H54 (cell line): ENCODE measurements at regions not wholly inside any gene's neighbourhood (a gene's known extent, or its start where the extent isn't known, plus 50 kb on each side); places are given as distances from the start of the nearest gene placed in this dataset.
A peak's percentile ranks its signal among the peaks of the same experiment; 100 is the strongest.

Experiments used
- DNase-seq: peaks from one replicate; pipeline ENCODE4 v3.0.0; 2011; ENCODE audit warnings: low spot score, mixed read lengths; ENCODE audit not compliant: insufficient read length
- FAIRE-seq: peaks from 3 replicates; lab custom pipeline; 2011; peaks lifted over from hg19 to GRCh38; lab: Jason Lieb, UNC
- POLR2A ChIP-seq: IDR thresholded peaks from 2 replicates; pipeline ENCODE4 v1.6.1; 2011; ENCODE audit warnings: low read depth, mild to moderate bottlenecking, low read length

DNA sequence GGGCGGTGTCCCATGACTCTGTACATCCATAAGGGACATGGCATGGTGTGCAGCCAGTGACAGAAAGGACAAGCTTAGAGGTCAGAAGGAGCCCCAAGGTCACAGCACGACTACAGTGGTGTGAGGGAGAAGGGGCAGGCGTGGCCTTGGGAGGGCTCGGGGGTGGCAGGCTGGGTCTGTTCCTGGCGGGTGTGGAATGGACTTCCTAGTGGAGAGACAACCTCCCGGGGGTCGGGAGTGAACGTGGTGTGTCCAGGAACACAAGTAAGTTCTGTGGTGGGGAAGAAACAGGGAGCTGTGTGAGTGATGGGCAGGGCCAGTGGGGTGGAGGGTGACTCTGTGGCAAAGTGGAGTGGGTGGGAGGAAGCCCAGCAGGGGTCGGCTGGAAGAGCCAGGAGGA lies 279.3 kb downstream of the TEX29 start:
- DNase-seq (no peak), FAIRE-seq (no peak)
- no peak for TF ChIP-seq POLR2A

DNA sequence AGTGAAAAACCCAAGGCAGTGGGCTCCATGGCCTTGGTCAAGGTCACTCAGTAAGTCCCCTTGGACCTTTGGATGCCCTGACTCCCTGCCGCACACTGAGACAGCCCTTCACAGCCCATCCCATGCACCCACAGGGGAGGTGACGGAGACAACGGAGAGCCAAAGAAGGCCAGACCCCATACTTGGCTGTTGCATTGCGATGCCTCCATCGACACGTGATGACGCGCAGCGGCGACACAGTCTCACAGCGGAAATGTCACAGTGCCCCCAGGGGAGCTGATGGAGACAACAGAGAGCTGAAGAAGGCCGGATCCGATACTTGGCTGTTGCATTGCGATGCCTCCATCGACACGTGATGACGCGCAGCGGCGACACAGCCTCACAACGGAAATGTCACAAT lies 282.4 kb downstream of the TEX29 start:
- DNase-seq: no peak
- no peak for FAIRE-seq
- no peak for TF ChIP-seq POLR2A

DNA sequence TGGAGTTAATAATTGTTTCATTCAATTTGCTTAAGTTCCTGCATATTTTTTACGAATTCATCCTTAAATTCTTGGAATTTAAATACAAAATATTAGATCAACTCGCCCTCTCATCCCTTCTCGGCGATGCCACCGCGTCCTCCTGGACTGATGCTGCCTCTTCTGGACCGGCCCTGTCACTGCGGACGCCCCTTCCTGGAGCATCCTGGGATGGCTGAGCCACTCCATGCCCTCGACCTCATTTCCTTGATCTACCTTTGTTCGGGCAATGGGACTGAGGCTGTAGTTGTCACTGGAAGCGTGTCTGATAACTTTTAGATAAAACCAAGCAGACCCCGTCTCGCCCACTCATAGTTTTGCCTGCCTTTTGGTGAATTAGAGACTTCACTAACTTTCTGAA lies 283.7 kb downstream of the TEX29 start:
- FAIRE-seq (no peak), DNase-seq (no peak)
- no peak for TF ChIP-seq POLR2A

DNA sequence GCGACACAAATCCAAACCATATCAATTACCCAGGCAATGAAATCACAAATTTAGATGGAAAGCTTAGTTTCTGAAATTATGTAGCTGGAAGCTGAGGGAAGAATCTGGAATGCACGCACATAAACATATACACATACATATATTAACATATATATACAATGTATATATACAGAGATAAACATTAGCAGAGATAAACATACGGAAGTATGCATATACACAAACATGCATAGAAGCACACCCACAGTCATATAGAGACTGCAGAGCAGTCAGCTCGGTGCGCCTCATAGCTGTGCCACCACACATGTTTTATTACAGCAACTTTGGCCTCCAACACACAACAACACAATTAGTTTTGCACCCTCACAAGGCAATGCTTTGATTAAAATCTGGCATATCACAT lies 288.1 kb downstream of the TEX29 start:
- FAIRE-seq (no peak), DNase-seq (no peak)
- no peak for TF ChIP-seq POLR2A

DNA sequence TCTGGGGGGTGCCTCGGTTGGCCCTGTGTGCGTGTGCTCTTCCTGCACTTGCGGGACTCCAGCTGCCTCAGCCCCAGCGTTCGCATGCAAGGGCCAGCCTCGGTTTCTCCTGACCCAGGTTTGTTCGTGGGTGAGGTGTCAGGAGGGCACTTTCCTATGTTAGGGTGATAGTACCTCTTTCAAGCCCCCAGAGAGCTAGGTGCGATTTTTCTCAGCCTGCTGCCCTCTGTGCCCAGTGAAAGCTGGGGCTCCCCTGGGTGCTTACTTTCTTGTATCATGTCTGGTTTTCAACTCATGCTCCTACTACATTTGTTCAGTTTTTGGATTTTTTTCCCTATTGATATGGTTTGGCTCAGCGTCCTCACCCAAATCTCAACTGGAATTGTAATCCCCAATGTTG lies 289.2 kb downstream of the TEX29 start:
- FAIRE-seq: no peak
- TF ChIP-seq POLR2A: no peak
- DNase-seq: no peak

DNA sequence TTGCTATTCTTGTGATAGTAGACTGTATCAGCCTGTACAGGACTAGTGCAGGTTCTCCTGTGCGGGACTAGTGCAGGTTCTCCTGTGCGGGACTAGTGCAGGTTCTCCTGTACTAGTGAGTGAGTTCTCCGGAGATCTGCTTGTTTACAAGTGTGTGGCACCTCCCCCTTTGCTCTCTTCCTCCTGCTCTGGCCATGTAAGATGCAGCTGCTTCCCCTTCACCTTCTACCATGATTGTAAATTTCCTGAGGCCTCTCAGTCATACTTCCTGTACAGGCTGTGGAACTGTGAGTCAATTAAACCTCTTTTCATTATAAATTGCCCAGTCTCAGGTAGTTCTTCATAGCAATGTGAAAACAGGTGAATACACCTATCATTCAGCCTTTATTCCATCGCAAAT lies 289.6 kb downstream of the TEX29 start:
- FAIRE-seq: no peak
- TF ChIP-seq POLR2A: no peak
- DNase-seq: no peak

DNA sequence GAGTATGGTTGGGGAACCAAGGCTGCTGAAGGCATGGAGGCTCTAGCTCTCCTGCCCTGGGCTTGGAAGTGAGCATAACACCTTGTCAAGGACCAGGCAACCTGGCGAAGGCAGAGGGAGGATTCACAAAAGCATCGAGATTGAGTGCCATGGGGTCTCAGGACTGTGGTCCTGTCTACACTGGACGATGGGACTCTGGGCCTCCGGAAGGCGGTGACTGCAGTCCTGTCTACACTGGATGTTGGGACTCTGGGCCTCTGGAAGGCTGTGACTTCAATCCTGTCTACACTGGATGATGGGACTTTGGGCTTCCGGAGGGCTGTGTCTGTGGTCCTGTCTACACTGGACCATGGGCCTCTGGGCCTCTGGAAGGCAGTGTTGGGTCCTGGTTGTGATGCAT lies 290.4 kb downstream of the TEX29 start:
- FAIRE-seq: no peak

DNA sequence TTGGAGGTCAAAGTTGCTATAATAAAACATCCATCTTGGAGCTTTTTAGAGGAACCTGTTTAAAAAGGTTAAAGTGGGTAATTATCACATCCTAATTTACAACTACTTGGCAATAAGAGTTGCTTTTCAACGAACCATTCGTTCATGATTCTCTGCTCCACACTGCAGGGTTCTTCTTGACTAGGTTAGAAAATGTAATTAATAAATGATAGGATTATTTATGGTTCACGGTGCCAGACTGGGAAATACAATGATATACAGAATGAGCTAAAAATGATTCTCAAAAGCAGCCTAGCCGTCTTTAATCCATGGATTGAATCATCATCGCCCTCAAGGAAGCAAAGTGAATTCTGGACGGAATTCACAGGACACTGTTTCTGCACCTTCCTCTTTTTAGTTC lies 291.2 kb downstream of the TEX29 start:
- FAIRE-seq (peak; percentile 6), DNase-seq (no peak)
- no peak for TF ChIP-seq POLR2A

More for the DNA sequence above, 290.4 kb downstream of the TEX29 start:
- no peak for TF ChIP-seq POLR2A
- no peak for DNase-seq

DNA sequence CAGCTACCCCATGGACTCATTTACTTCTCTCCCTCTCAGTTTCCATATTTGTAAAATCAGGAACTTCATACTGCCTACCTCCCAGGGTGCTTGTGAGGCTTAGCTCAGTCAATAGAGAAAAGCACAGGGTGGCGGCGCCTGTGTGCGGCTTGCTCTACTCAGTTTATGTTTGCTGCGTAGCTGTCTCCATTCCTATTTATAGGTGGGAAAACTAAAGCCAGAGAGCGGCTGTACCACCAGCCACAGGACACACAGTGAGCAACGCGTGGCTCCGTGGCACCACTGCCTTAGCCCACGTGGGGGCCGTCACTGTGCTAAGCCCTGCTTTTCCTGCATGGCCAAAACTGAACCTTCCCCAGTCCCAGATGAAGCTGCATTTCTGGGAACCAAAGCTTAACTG lies 292.4 kb downstream of the TEX29 start:
- no peak for TF ChIP-seq POLR2A
- DNase-seq (no peak), FAIRE-seq (no peak)

DNA sequence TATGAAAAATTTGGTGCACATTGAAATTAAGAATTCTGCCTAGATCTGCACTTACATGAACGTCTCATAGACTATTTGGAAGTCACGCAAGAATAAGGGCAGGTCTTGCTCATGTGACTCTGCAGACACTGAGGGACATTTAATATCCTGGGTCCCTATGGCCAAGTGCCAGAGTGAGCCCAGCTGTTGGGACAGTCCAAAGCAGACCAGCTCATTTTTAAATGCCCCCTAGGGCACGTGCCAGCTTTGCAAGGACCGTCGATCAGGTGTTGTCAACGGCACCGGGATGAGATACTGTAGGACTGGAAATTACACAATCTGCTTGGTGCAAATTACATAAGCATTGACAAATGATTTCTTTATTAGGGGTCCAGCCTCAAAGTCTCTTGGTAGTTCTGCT lies 293.6 kb downstream of the TEX29 start:
- no peak for TF ChIP-seq POLR2A
- FAIRE-seq (no peak), DNase-seq (no peak)

DNA sequence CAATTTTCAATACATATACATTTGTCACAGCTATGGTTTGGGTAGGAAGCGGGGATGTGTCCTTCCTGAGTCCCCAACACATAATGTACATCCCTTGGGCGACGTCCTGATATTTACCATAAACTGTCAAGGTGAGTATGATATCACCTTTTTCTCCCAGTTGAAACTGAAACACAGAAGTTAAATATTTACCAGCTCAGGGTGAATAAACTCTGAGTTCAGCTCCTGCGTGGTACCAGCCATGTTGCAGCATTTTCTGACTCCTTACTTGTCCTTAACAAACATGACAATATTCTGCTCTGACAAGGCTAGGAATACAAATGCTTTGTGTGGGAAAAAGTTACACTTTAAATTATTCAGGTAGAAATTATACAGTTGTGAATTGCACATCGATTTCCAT lies 294.2 kb downstream of the TEX29 start:
- DNase-seq (no peak), FAIRE-seq (no peak)

DNA sequence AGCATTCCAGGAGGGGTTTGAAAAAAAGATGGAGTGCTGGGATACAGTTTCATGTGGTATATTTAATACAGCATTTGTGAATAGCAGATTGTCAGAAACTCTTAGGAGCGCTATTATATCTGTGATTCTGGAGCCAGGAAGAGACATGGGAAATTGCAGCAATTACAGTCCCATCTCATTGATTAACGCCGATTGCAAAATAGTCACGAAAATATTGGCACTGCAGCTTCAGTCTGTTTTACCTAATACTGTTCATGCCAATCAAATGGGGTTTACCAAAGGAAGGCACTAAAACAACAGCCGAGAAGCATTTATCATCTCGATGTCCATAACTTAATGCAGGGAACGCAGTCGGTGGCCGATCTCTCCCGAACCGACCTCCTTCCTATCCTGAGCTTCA lies 295.8 kb downstream of the TEX29 start:
- no peak for DNase-seq
- FAIRE-seq: no peak
- TF ChIP-seq POLR2A: no peak

More for the DNA sequence above, 294.2 kb downstream of the TEX29 start:
- no peak for TF ChIP-seq POLR2A

DNA sequence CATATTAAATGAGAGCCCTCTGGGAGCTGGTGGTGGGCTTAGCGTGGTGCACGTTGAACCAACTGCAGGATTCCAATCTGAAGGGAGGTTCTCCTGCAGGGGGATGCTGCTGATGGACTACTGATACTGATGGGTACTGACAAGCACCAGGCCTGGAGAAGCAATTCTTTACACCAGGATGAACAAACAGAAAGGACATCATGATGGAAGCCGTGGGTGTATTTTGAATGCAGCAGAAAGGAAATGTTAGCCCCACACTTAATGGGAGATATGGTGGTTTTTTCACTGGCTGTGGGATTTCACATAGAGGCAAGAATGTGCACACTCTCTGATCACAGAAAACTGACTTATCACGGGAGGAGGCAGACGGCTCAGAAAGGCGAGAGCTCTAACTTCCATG lies 299.7 kb downstream of the TEX29 start:
- no peak for DNase-seq
- no peak for FAIRE-seq
- no peak for TF ChIP-seq POLR2A

DNA sequence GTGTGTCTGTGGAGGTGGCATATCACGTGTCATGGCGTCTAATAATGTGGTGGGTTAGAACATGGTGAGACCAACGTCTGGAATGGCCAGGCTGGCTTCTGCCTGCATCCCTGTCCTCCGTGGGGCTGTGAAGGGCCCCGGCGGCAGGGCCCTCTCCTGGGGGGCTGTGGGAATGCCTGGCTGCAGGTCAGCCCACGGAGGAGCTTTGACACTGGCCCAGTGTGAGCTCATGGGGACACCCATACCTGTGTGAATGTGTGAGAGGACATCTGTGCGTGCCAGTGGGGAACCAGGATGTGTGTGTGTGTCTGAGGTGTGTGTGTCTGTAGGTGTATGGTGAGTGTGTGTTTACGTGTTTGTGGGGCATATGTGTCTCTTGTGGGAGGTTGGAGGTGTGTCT lies 300.1 kb downstream of the TEX29 start:
- DNase-seq: no peak
- no peak for TF ChIP-seq POLR2A
- no peak for FAIRE-seq

DNA sequence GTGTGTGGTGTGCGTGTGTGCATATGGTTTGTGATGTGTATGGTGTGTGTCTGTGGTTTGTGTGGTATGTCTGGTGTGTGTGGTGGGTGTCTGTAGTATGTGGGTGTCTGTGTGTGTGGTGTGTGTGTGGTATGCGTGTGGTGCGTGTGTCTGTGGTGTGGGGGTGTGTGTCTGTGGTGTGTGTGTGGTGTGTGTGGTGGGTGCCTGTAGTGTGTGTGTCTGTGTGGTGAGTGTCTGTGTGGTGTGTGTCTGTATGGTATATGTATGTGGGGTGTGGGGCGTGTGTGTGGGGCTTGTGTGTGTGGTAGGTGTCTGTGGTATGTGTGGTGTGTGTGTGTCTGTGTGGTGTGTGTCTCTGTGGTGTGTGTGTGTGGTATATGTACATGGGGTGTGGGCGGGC lies 300.7 kb downstream of the TEX29 start:
- FAIRE-seq: no peak
- no peak for DNase-seq
- TF ChIP-seq POLR2A: no peak

DNA sequence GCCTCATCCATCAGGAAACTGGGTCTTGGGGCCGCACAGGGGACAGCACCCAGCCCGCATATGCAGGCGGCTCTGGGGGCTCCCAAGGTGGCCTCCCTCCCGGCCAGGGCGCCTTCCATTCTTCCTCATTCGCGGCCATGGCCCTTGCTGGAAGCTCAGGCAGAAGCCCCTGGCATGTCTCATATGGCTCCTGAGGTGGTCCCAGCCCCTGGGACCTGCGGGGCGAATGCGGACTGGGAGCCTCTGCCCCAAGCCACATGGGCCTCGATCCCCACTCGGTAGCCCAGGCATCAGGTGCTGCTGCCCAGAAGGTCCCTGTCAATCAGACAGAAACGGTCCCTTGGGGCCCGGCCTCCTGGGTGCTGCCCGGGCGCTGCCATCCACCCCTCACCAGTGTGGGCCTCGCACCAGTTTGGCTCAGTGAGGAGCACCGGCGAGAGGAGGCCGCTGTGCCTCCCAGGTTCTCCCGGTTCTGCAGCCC lies 301.6 kb downstream of the TEX29 start:
- no peak for TF ChIP-seq POLR2A
- FAIRE-seq (no peak), DNase-seq (no peak)
